ENCODE measurements at regions not wholly inside any gene's neighbourhood (a gene's known extent, or its start where the extent isn't known, plus 50 kb on each side); places are given as distances from the start of the nearest gene placed in this dataset.

GRCh38 chr2:108129636-108130035 lies 110.1 kb upstream of the SULT1C3 start:
- intact Hi-C loops (cut with DNase I; ENCODE audit: low total_unique reads) = no loop called here
- Histone ChIP-seq H3K4me3 (no peak overlapping the region), H3K27ac (no peak overlapping the region), H3K36me3 (no peaks in the 10 kb centered on the region), H3K9me3 (no peaks in the 10 kb centered on the region), H3K27me3 (no peaks in the 10 kb centered on the region), H3K4me1 (no peaks in the 10 kb centered on the region)
- TF ChIP-seq CTCF (IDR thresholded peaks at IDR 0.05) (no peak), POLR2A (IDR thresholded peaks at IDR 0.05) (no peak)
- no peak for DNase-seq

- DNase-seq = no peak
- H3K4me3 ChIP-seq = no peak overlapping the region
- H3K4me1 ChIP-seq = no peaks in the 10 kb centered on the region
- H3K27ac ChIP-seq = no peak overlapping the region
- no peaks in the 10 kb centered on the region for H3K27me3 ChIP-seq
- intact Hi-C loops (cut with DNase I; ENCODE audit: low total_unique reads) = no loop called here
- H3K36me3 ChIP-seq = no peaks in the 10 kb centered on the region
- TF ChIP-seq CTCF (IDR thresholded peaks at IDR 0.05) = no peak
- no peak for TF ChIP-seq POLR2A (IDR thresholded peaks at IDR 0.05)
- no peaks in the 10 kb centered on the region for H3K9me3 ChIP-seq
These were observed 106.3 kb upstream of the SULT1C3 start for GRCh38 chr2:108133457-108133856.

- intact Hi-C loops (cut with DNase I; ENCODE audit: low total_unique reads) = no loop called here
- no peak for DNase-seq
- H3K4me1 ChIP-seq = no peaks in the 10 kb centered on the region
- H3K27me3 ChIP-seq = no peaks in the 10 kb centered on the region
- TF ChIP-seq POLR2A (IDR thresholded peaks at IDR 0.05) (no peak), CTCF (IDR thresholded peaks at IDR 0.05) (no peak)
- no peak overlapping the region for H3K4me3 ChIP-seq
- no peaks in the 10 kb centered on the region for H3K9me3 ChIP-seq
- H3K36me3 ChIP-seq = no peaks in the 10 kb centered on the region
- no peak overlapping the region for H3K27ac ChIP-seq
These were observed 100.2 kb upstream of the SULT1C3 start for GRCh38 chr2:108139521-108139920.

- TF ChIP-seq CTCF (IDR thresholded peaks at IDR 0.05) = no peak
- no peak for TF ChIP-seq POLR2A (IDR thresholded peaks at IDR 0.05)
- no peaks in the 10 kb centered on the region for H3K9me3 ChIP-seq
- no peak overlapping the region for H3K4me3 ChIP-seq
- H3K4me1 ChIP-seq = no peaks in the 10 kb centered on the region
- H3K27me3 ChIP-seq = no peaks in the 10 kb centered on the region
- no peak overlapping the region for H3K27ac ChIP-seq
- no peaks in the 10 kb centered on the region for H3K36me3 ChIP-seq
- no peak for DNase-seq
- intact Hi-C loops (cut with DNase I; ENCODE audit: low total_unique reads) = no loop called here
These were observed 94.0 kb upstream of the SULT1C3 start for GRCh38 chr2:108145557-108146326.

GRCh38 chr2:108148555-108148954 lies 91.2 kb upstream of the SULT1C3 start:
- no peaks in the 10 kb centered on the region for H3K4me1 ChIP-seq
- no peaks in the 10 kb centered on the region for H3K36me3 ChIP-seq
- TF ChIP-seq POLR2A (IDR thresholded peaks at IDR 0.05) = no peak
- TF ChIP-seq CTCF (IDR thresholded peaks at IDR 0.05) = no peak
- DNase-seq = no peak
- H3K27me3 ChIP-seq = no peaks in the 10 kb centered on the region
- H3K4me3 ChIP-seq = no peak overlapping the region
- H3K9me3 ChIP-seq = no peaks in the 10 kb centered on the region
- H3K27ac ChIP-seq = no peak overlapping the region
- intact Hi-C loops (cut with DNase I; ENCODE audit: low total_unique reads) = no loop called here

All from uterus (tissue), 3 donors.